NB4 (cell line): ENCODE measurements at regions not wholly inside any gene's neighbourhood (a gene's known extent, or its start where the extent isn't known, plus 50 kb on each side); places are given as distances from the start of the nearest gene placed in this dataset.

ENCODE experiments used
- DNase-seq: peaks from one replicate; pipeline ENCODE4 v3.0.0; 2010; ENCODE audit warnings: low read depth
- H3K4me3 ChIP-seq: one replicate; pipeline ENCODE4 v1.5.1; 2011; ENCODE audit warnings: mild to moderate bottlenecking, low read depth, low read length, moderate library complexity
- MYC ChIP-seq: IDR thresholded peaks from 2 replicates; pipeline ENCODE4 v1.6.1; 2011; ENCODE audit warnings: low read depth, low read length
- POLR2A ChIP-seq: IDR thresholded peaks from 2 replicates; pipeline ENCODE4 v1.6.1; 2011; ENCODE audit warnings: mild to moderate bottlenecking; ENCODE audit not compliant: insufficient read length; ENCODE audit errors: extremely low read depth
- TF ChIP-seq, protein P1 (sequence below): IDR thresholded peaks from 2 replicates; pipeline ENCODE4 v1.6.1; 2011; ENCODE audit warnings: low read depth, low read length
- TF ChIP-seq, protein P2 (sequence below): IDR thresholded peaks from one replicate; pipeline ENCODE4 v1.5.1; 2012; ENCODE audit warnings: low read depth, low read length

- peak; percentile 22 for DNase-seq
- TF ChIP-seq MYC: no peak
- TF ChIP-seq POLR2A: no peak
- H3K4me3 ChIP-seq: no peak overlapping the region
Observed at GRCh38 chr4:31613946-31614623, 893.9 kb downstream of the PCDH7 start.

GRCh38 chr4:31617667-31618066, 897.5 kb downstream of the PCDH7 start:
- TF ChIP-seq, protein P1, sequence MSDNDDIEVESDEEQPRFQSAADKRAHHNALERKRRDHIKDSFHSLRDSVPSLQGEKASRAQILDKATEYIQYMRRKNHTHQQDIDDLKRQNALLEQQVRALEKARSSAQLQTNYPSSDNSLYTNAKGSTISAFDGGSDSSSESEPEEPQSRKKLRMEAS: no peak
- TF ChIP-seq MYC (no peak), POLR2A (no peak)
- TF ChIP-seq, protein P2, sequence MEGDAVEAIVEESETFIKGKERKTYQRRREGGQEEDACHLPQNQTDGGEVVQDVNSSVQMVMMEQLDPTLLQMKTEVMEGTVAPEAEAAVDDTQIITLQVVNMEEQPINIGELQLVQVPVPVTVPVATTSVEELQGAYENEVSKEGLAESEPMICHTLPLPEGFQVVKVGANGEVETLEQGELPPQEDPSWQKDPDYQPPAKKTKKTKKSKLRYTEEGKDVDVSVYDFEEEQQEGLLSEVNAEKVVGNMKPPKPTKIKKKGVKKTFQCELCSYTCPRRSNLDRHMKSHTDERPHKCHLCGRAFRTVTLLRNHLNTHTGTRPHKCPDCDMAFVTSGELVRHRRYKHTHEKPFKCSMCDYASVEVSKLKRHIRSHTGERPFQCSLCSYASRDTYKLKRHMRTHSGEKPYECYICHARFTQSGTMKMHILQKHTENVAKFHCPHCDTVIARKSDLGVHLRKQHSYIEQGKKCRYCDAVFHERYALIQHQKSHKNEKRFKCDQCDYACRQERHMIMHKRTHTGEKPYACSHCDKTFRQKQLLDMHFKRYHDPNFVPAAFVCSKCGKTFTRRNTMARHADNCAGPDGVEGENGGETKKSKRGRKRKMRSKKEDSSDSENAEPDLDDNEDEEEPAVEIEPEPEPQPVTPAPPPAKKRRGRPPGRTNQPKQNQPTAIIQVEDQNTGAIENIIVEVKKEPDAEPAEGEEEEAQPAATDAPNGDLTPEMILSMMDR: no peak
- no peak overlapping the region for H3K4me3 ChIP-seq
- DNase-seq: no peak

GRCh38 chr4:31620476-31620875, 900.3 kb downstream of the PCDH7 start:
- DNase-seq: no peak
- no peak overlapping the region for H3K4me3 ChIP-seq
- TF ChIP-seq, protein P2: no peak
- TF ChIP-seq MYC (no peak), POLR2A (no peak)
- TF ChIP-seq, protein P1: no peak

GRCh38 chr4:31645236-31645635, 925.1 kb downstream of the PCDH7 start:
- no peak overlapping the region for H3K4me3 ChIP-seq
- TF ChIP-seq POLR2A (no peak), MYC (no peak)
- TF ChIP-seq, protein P1: no peak
- TF ChIP-seq, protein P2: no peak
- DNase-seq: no peak

DNA sequence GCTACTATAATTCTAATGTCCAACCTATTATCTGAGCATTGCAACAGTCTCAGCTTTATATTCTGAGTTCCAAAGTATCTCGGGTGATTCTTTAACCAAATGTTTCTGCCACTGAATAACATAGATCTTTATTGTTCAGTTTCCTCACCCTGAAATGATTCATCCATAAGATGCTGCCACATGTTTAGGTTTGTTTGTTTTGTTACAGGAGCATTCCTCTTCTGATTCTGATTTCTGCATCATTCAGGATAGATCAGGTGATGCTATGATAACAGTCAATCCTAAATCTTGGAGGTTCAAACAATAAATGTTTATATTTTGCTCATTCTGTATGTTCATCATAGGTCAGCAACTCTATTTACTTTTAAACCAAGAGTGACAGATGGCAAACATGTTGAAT, 927.6 kb downstream of the PCDH7 start:
- DNase-seq: no peak
- no peak overlapping the region for H3K4me3 ChIP-seq
- TF ChIP-seq MYC: no peak
- TF ChIP-seq, protein P2: no peak
- TF ChIP-seq, protein P1: no peak
- TF ChIP-seq POLR2A: no peak

GRCh38 chr4:31649878-31650277, 929.7 kb downstream of the PCDH7 start:
- DNase-seq: no peak
- no peak overlapping the region for H3K4me3 ChIP-seq
- TF ChIP-seq, protein P2: no peak
- TF ChIP-seq MYC (no peak), POLR2A (no peak)
- TF ChIP-seq, protein P1: no peak
